Subcutaneous abdominal adipose tissue (tissue), 5 donors: ENCODE measurements at regions not wholly inside any gene's neighbourhood (a gene's known extent, or its start where the extent isn't known, plus 50 kb on each side); places are given as distances from the start of the nearest gene placed in this dataset.

Source experiments
- H3K27ac ChIP-seq: one replicate; pipeline ENCODE4 v1.7.0; 2013; ENCODE audit warnings: low read depth, mild to moderate bottlenecking, inconsistent platforms, low read length, moderate library complexity
- H3K27me3 ChIP-seq, 5 donors: one replicate each; pipeline ENCODE4 v1.7.0; 2013; ENCODE audit warnings: low read length in 5 of 5, inconsistent platforms in 1 of 5; ENCODE audit not compliant: control insufficient read depth in 5 of 5, insufficient read depth in 4 of 5
- H3K36me3 ChIP-seq, 5 donors: one replicate each; pipeline ENCODE4 v1.7.0; 2013; ENCODE audit warnings: low read length in 5 of 5; ENCODE audit not compliant: control insufficient read depth in 5 of 5, insufficient read depth in 5 of 5
- H3K4me1 ChIP-seq, 5 donors: one replicate each; pipeline ENCODE4 v1.7.0; 2013; ENCODE audit warnings: low read length in 5 of 5, mild to moderate bottlenecking in 3 of 5, moderate library complexity in 1 of 5; ENCODE audit not compliant: control insufficient read depth in 5 of 5, insufficient read depth in 5 of 5
- H3K4me3 ChIP-seq, 5 donors: one replicate each; pipeline ENCODE4 v1.7.0; 2013; ENCODE audit warnings: low read length in 5 of 5, low read depth in 1 of 5
- H3K9ac ChIP-seq, 5 donors: one replicate each; pipeline ENCODE4 v1.7.0; 2013; ENCODE audit warnings: low read length in 5 of 5, mild to moderate bottlenecking in 4 of 5, moderate library complexity in 3 of 5
- H3K9me3 ChIP-seq, 5 donors: one replicate each; pipeline ENCODE4 v1.7.0; 2013; ENCODE audit warnings: low read length in 5 of 5; ENCODE audit not compliant: control insufficient read depth in 5 of 5
- donor health status: healthy.
- donor health status: healthy.
- donor health status: healthy.
- donor health status: healthy.
- donor health status: healthy.

DNA sequence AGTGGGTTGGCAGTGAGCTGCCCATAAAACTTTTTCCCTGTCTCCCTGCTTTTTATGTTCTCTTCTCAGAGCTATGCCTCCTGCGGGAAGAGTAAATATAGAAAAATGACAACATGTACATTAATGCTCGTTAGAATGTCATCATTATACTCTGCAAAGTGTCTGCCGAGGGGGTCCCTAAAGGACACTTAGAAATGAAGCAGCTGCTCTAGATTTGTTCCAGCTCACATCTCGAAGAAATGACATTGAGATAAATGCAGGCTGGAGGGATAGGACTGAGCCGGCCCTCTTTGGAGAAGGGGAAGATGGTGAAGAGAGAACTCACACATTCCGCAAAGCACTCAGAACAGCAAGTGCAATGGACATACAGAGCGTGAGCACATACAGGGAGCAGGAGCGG, 240.0 kb downstream of the NXPE2 start:
- H3K9ac ChIP-seq = no peak overlapping the region
- H3K9me3 ChIP-seq = no peaks in the 10 kb centered on the region
- H3K4me3 ChIP-seq = no peak overlapping the region
- H3K4me1 ChIP-seq = no peaks in the 10 kb centered on the region
- H3K27ac ChIP-seq = no peak overlapping the region
- H3K36me3 ChIP-seq = no peaks in the 10 kb centered on the region
- H3K27me3 ChIP-seq = no peaks in the 10 kb centered on the region

DNA sequence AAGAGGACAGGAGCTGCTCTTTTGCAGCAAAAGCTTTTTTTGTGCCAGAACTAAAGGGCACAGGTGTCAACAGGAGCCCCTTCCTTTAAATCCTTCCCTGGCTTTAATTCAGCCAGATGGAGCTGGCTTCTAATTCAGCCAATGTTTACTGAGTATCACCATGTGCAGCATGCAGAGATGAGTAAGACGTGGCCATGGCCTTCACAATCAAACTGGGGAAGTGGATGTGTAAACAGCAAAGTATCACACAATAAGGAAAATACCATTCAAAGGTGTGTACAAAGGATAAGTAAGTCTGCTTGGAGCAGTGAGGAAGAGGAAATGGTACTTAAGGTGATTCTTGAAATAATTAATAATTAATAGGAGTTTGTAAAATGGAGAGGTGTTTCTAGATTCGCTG, 243.4 kb downstream of the NXPE2 start:
- no peak overlapping the region for H3K27ac ChIP-seq
- H3K4me3 ChIP-seq = no peak overlapping the region
- no peak overlapping the region for H3K9ac ChIP-seq

GRCh38 chr11:114924042-114924441, 245.7 kb downstream of the NXPE2 start:
- H3K9ac ChIP-seq = no peak overlapping the region
- no peak overlapping the region for H3K4me3 ChIP-seq
- no peaks in the 10 kb centered on the region for H3K36me3 ChIP-seq

More for the DNA sequence above, 243.4 kb downstream of the NXPE2 start:
- H3K9me3 ChIP-seq = no peaks in the 10 kb centered on the region
- no peaks in the 10 kb centered on the region for H3K27me3 ChIP-seq
- H3K4me1 ChIP-seq = no peaks in the 10 kb centered on the region
- H3K36me3 ChIP-seq = no peaks in the 10 kb centered on the region

DNA sequence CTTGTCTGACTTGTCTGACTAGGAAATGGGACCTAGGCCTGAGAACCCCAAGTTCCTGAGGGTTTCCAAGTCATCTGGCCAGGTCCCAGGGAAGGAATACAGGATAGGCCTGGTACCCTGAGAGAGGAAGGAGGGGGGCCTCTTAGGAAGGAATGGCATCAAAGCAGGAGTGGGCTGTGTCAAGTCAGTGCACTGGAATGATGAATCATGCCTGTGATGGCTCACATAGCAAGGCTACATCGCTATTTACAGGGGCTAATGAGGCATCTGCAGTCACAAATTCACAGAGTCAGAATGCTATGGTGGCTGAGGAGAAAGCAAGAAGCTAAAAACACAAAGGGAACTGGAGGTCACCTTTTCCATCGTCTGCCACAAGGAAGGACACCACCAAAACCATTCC, 247.3 kb downstream of the NXPE2 start:
- Histone ChIP-seq H3K27ac (no peak overlapping the region), H3K9ac (no peak overlapping the region), H3K9me3 (no peaks in the 10 kb centered on the region), H3K4me3 (no peak overlapping the region), H3K27me3 (peaks cover 0 to 8% (median 0%) of the 10 kb centered on the region in 5 donors), H3K4me1 (no peaks in the 10 kb centered on the region), H3K36me3 (no peaks in the 10 kb centered on the region)

More at GRCh38 chr11:114924042-114924441, 245.7 kb downstream of the NXPE2 start:
- no peaks in the 10 kb centered on the region for H3K4me1 ChIP-seq
- no peak overlapping the region for H3K27ac ChIP-seq
- H3K9me3 ChIP-seq = no peaks in the 10 kb centered on the region
- peaks cover 0 to 6% (median 0%) of the 10 kb centered on the region in 5 donors for H3K27me3 ChIP-seq

DNA sequence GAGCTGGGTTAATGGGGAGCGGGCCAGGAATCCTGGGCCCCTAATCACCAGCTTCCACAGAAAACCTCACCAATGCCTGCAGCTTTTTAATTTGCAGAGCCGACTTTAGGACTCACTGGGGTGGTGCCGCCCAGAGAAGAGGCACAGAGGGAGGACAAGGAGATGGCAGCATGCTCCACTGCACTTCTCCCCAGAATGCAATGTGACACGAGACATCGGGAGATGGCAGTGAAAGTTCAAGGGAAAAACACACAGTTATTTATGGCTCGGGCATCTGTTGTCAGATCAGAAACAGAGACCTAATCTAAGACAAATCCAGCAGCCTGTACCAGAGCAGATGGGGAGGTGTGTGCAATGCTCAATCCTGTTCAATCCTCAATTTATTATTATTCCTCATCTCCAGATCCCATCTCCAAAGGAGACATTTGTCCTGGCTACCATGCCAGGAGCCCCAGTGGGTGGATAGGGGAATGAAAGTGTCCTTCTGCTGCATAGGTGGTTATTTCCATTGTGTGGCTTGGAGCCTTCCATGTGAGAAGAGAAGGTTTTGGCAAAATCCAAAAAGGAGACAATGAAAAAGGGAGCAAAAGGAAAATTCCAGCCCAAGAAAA, 250.0 kb downstream of the NXPE2 start:
- Histone ChIP-seq H3K9me3 (peaks cover 0 to 8% (median 5%) of the 10 kb centered on the region in 5 donors), H3K36me3 (no peaks in the 10 kb centered on the region), H3K9ac (no peak overlapping the region), H3K4me3 (no peak overlapping the region), H3K27ac (no peak overlapping the region), H3K27me3 (peaks cover 0 to 8% (median 0%) of the 10 kb centered on the region in 5 donors), H3K4me1 (no peaks in the 10 kb centered on the region)

- Histone ChIP-seq H3K4me1 (no peaks in the 10 kb centered on the region), H3K9ac (no peak overlapping the region)
Observed at GRCh38 chr11:114929351-114930000, 251.1 kb downstream of the NXPE2 start.

GRCh38 chr11:114938799-114939198, 260.5 kb downstream of the NXPE2 start:
- no peaks in the 10 kb centered on the region for H3K36me3 ChIP-seq
- peaks cover 0 to 10% (median 2%) of the 10 kb centered on the region in 5 donors for H3K9me3 ChIP-seq
- no peaks in the 10 kb centered on the region for H3K4me1 ChIP-seq
- no peak overlapping the region for H3K4me3 ChIP-seq
- H3K27ac ChIP-seq = no peak overlapping the region
- no peaks in the 10 kb centered on the region for H3K27me3 ChIP-seq
- no peak overlapping the region for H3K9ac ChIP-seq

More at GRCh38 chr11:114929351-114930000, 251.1 kb downstream of the NXPE2 start:
- H3K9me3 ChIP-seq = peaks cover 0 to 11% (median 7%) of the 10 kb centered on the region in 5 donors
- H3K4me3 ChIP-seq = no peak overlapping the region
- H3K27ac ChIP-seq = no peak overlapping the region
- no peaks in the 10 kb centered on the region for H3K36me3 ChIP-seq
- peaks cover 0 to 8% (median 0%) of the 10 kb centered on the region in 5 donors for H3K27me3 ChIP-seq

DNA sequence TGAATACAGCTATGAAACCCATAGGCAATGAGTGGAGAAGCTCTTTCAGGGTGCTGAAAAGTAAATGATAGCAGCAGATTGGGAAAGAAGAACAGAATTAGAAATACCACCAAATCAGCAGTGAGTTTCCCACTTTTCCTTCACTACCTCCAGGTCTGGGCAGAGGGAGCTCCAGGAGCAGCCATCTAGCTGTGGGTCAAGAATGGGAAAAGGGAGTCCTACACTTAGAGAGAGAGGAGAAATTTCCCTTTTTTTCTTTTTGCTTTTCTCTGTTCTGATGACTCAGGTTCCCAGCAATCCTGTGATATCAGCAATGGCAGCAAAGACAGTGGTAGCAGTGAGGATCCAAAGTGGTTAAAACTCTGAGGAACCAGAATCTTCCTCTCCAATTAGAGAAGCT, 263.9 kb downstream of the NXPE2 start:
- Histone ChIP-seq H3K36me3 (no peaks in the 10 kb centered on the region), H3K9ac (no peak overlapping the region), H3K4me3 (no peak overlapping the region), H3K27me3 (no peaks in the 10 kb centered on the region), H3K27ac (no peak overlapping the region), H3K4me1 (no peaks in the 10 kb centered on the region), H3K9me3 (peaks cover 0 to 14% (median 0%) of the 10 kb centered on the region in 5 donors)

GRCh38 chr11:114949614-114950351, 271.5 kb downstream of the NXPE2 start:
- H3K9me3 ChIP-seq = peaks cover 4 to 9% (median 6%) of the 10 kb centered on the region in 5 donors
- H3K27me3 ChIP-seq = peaks cover 0 to 4% (median 0%) of the 10 kb centered on the region in 5 donors
- no peak overlapping the region for H3K9ac ChIP-seq
- H3K4me1 ChIP-seq = no peaks in the 10 kb centered on the region
- no peak overlapping the region for H3K27ac ChIP-seq
- no peaks in the 10 kb centered on the region for H3K36me3 ChIP-seq
- H3K4me3 ChIP-seq = no peak overlapping the region

GRCh38 chr11:114953039-114953438, 274.7 kb downstream of the NXPE2 start:
- H3K36me3 ChIP-seq = no peaks in the 10 kb centered on the region
- no peak overlapping the region for H3K27ac ChIP-seq
- H3K9ac ChIP-seq = no peak overlapping the region
- peaks cover 0 to 4% (median 0%) of the 10 kb centered on the region in 5 donors for H3K27me3 ChIP-seq
- peaks cover 4 to 9% (median 5%) of the 10 kb centered on the region in 5 donors for H3K9me3 ChIP-seq
- H3K4me3 ChIP-seq = no peak overlapping the region
- no peaks in the 10 kb centered on the region for H3K4me1 ChIP-seq
